ENCODE measurements at regions not wholly inside any gene's neighbourhood (a gene's known extent, or its start where the extent isn't known, plus 50 kb on each side); places are given as distances from the start of the nearest gene placed in this dataset.

DNA sequence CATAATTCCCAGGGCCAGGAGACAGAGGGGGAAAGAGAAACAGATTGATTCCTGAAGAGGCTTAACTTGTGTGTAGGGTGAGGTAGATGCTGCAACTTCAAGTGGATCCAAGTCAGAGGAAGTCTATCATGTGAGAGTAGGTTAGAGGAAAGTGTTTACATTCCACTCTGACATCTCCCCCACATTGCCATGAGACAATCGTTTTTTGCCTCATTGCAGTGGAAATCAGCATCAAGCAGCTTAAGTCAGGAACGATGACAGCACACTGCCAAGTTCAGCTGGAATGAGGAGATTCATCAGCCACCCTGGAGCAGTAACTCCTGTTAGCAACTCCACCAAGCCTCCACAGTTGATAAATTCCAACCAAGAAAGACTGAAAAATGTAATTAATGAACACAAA lies 689.7 kb upstream of the MEF2C start:
- TF ChIP-seq, protein P1, sequence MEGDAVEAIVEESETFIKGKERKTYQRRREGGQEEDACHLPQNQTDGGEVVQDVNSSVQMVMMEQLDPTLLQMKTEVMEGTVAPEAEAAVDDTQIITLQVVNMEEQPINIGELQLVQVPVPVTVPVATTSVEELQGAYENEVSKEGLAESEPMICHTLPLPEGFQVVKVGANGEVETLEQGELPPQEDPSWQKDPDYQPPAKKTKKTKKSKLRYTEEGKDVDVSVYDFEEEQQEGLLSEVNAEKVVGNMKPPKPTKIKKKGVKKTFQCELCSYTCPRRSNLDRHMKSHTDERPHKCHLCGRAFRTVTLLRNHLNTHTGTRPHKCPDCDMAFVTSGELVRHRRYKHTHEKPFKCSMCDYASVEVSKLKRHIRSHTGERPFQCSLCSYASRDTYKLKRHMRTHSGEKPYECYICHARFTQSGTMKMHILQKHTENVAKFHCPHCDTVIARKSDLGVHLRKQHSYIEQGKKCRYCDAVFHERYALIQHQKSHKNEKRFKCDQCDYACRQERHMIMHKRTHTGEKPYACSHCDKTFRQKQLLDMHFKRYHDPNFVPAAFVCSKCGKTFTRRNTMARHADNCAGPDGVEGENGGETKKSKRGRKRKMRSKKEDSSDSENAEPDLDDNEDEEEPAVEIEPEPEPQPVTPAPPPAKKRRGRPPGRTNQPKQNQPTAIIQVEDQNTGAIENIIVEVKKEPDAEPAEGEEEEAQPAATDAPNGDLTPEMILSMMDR (IDR thresholded peaks at IDR 0.05), result no peak
- no peak for TF ChIP-seq POLR2A (IDR thresholded peaks at IDR 0.05; ENCODE audit: low read depth)

Measured in esophagus muscularis mucosa (tissue), 3 donors.